ENCODE measurements at regions not wholly inside any gene's neighbourhood (a gene's known extent, or its start where the extent isn't known, plus 50 kb on each side); places are given as distances from the start of the nearest gene placed in this dataset.

GRCh38 chrX:150217609-150218008 is 145.5 kb upstream of the MAMLD1 start:
- WGBS, 2 donors = 56% methylated on average over 4 of the region's 5 CpGs; no CpG with 5 or more reads in 1 of the 2 donors
- no peak overlapping the region for H3K4me3 ChIP-seq
- intact Hi-C loops (cut with DNase I) = no loop called here

GRCh38 chrX:150219374-150220185 is 143.5 kb upstream of the MAMLD1 start:
- Histone ChIP-seq H3K4me3 (no peak overlapping the region), H3K9me3 (no peaks in the 10 kb centered on the region), H3K27ac (no peak overlapping the region), H3K27me3 (no peaks in the 10 kb centered on the region), H3K4me1 (no peaks in the 10 kb centered on the region), H3K36me3 (no peaks in the 10 kb centered on the region)
- DNase-seq = no peak
- intact Hi-C loops (cut with DNase I) = no loop called here
- 50 to 65% methylated on average over 5 to 13 of the region's 17 CpGs for WGBS, 2 donors
- TF ChIP-seq CTCF (IDR thresholded peaks at IDR 0.05) (no peak), POLR2A (IDR thresholded peaks at IDR 0.05) (no peak)

More at GRCh38 chrX:150217609-150218008, 145.5 kb upstream of the MAMLD1 start:
- no peak for DNase-seq
- Histone ChIP-seq H3K4me1 (no peaks in the 10 kb centered on the region), H3K9me3 (no peaks in the 10 kb centered on the region), H3K36me3 (no peaks in the 10 kb centered on the region), H3K27ac (no peak overlapping the region), H3K27me3 (no peaks in the 10 kb centered on the region)
- TF ChIP-seq POLR2A (IDR thresholded peaks at IDR 0.05) (no peak), CTCF (IDR thresholded peaks at IDR 0.05) (no peak)

- Histone ChIP-seq H3K27me3 (no peaks in the 10 kb centered on the region), H3K4me1 (no peaks in the 10 kb centered on the region), H3K27ac (no peak overlapping the region), H3K4me3 (no peak overlapping the region), H3K36me3 (no peaks in the 10 kb centered on the region), H3K9me3 (no peaks in the 10 kb centered on the region)
- intact Hi-C loops (cut with DNase I) = no loop called here
- WGBS, 2 donors = 76 to 90% methylated on average over 4 to 12 of the region's 12 CpGs
- TF ChIP-seq POLR2A (IDR thresholded peaks at IDR 0.05) (no peak), CTCF (IDR thresholded peaks at IDR 0.05) (no peak)
- DNase-seq = no peak
Observed at GRCh38 chrX:150223176-150224015, 139.7 kb upstream of the MAMLD1 start.

GRCh38 chrX:150224676-150225075 is 138.4 kb upstream of the MAMLD1 start:
- Histone ChIP-seq H3K9me3 (no peaks in the 10 kb centered on the region), H3K4me1 (no peaks in the 10 kb centered on the region), H3K36me3 (no peaks in the 10 kb centered on the region), H3K4me3 (no peak overlapping the region), H3K27ac (no peak overlapping the region), H3K27me3 (no peaks in the 10 kb centered on the region)
- TF ChIP-seq POLR2A (IDR thresholded peaks at IDR 0.05) (no peak), CTCF (IDR thresholded peaks at IDR 0.05) (no peak)
- no peak for DNase-seq
- 57 to 83% methylated on average over 1 of the region's 3 CpGs for WGBS, 2 donors
- intact Hi-C loops (cut with DNase I) = no loop called here

GRCh38 chrX:150225266-150225665 is 137.9 kb upstream of the MAMLD1 start:
- 15% methylated on average over 3 of the region's 3 CpGs; no CpG with 5 or more reads in 1 of the 2 donors for WGBS, 2 donors
- no peak for DNase-seq
- TF ChIP-seq POLR2A (IDR thresholded peaks at IDR 0.05) (no peak), CTCF (IDR thresholded peaks at IDR 0.05) (no peak)
- Histone ChIP-seq H3K27me3 (no peaks in the 10 kb centered on the region), H3K9me3 (no peaks in the 10 kb centered on the region), H3K4me3 (no peak overlapping the region), H3K4me1 (no peaks in the 10 kb centered on the region), H3K36me3 (no peaks in the 10 kb centered on the region), H3K27ac (no peak overlapping the region)
- intact Hi-C loops (cut with DNase I) = no loop called here
